GM12878 (cell line): ENCODE measurements at regions not wholly inside any gene's neighbourhood (a gene's known extent, or its start where the extent isn't known, plus 50 kb on each side); places are given as distances from the start of the nearest gene placed in this dataset.
"Not testable (repeated sequence)": the region's sequence is repeated elsewhere in the genome, so short reads cannot be mapped to it uniquely, and the experiment has no call there.

Experiments used
- ATAC-seq: fragments of 200-7000 bp; cut with Tn5 transposase; 3 replicates; pipeline ENCODE4 v1.9.1; 2020; ENCODE audit warnings: mild to moderate bottlenecking, moderate library complexity
- BruUV-seq: library from RNA; stranded (reverse); fragments of 400-500 nt; replicated peaks from 2 replicates; lab custom pipeline; 2021; lab: Mats Ljungman, UMichigan
- CTCF ChIA-PET: fragments of 300-600 bp; sonication (Branson Sonifier 250); formaldehyde crosslinking; extraction: SDS; loops from one replicate; lab custom pipeline; 2021; ENCODE audit warnings: inconsistent platforms; lab: Yijun Ruan, JAX
- POLR2A ChIA-PET: fragments of 350-600 bp; formaldehyde crosslinking; extraction: SDS; loops from one replicate; lab custom pipeline; 2021; ENCODE audit warnings: inconsistent platforms; lab: Charles Lee
- RAD21 ChIA-PET: fragments of 300-600 bp; sonication (Branson Sonifier 250); formaldehyde crosslinking; loops from one replicate; lab custom pipeline; 2023; ENCODE audit warnings: antibody characterized with exemption; ENCODE audit not compliant: unreplicated experiment; lab: Charles Lee
- SMC1A ChIA-PET: fragments of 300-600 bp; sonication (Branson Sonifier 250); formaldehyde crosslinking; loops from one replicate; lab custom pipeline; 2023; ENCODE audit not compliant: unreplicated experiment, uncharacterized antibody; lab: Charles Lee
- DNase-seq: peaks from one replicate; pipeline ENCODE4 v3.0.0-alpha.2; 2011; ENCODE audit warnings: low read depth, low spot score
- FAIRE-seq: peaks from 3 replicates; lab custom pipeline; 2011; peaks lifted over from hg19 to GRCh38; lab: Jason Lieb, UNC
- H2AFZ ChIP-seq: 2 replicates; pipeline ENCODE4 v1.6.0; 2011; ENCODE audit warnings: low read depth, low read length, control low read depth; ENCODE audit not compliant: control insufficient read depth
- H3K27ac ChIP-seq: 2 replicates; pipeline ENCODE4 v1.5.1; 2011; ENCODE audit warnings: control low read depth; ENCODE audit not compliant: control insufficient read depth, insufficient read depth
- H3K27me3 ChIP-seq, 2 experiments: replicated peaks in 1 of 2; 2 replicates each; pipeline versions ENCODE4 v1.6.0 to v1.6.1; 2011; ENCODE audit warnings: low read length in 1 of 2; ENCODE audit not compliant: control insufficient read depth in 2 of 2, insufficient read depth in 2 of 2
- H3K36me3 ChIP-seq, 2 experiments: 2 replicates each; pipeline ENCODE4 v1.5.1; 2011; ENCODE audit warnings: low read length in 1 of 2; ENCODE audit not compliant: control insufficient read depth in 2 of 2, insufficient read depth in 2 of 2
- H3K4me1 ChIP-seq: 2 replicates; pipeline ENCODE4 v1.6.1; 2011; ENCODE audit warnings: mild to moderate bottlenecking, low read length, moderate library complexity, mixed read lengths; ENCODE audit not compliant: control insufficient read depth, insufficient read depth
- H3K4me2 ChIP-seq: 2 replicates; pipeline ENCODE4 v1.6.0; 2011; ENCODE audit warnings: control low read depth; ENCODE audit not compliant: control insufficient read depth, insufficient read depth
- H3K4me3 ChIP-seq: fragments of 200-600 bp; sonication (generic); 2 replicates; pipeline ENCODE4 v1.5.1; 2016
- H3K79me2 ChIP-seq: 2 replicates; pipeline ENCODE4 v1.6.0; 2011; ENCODE audit warnings: low read length; ENCODE audit not compliant: control insufficient read depth, insufficient read depth
- H3K9ac ChIP-seq: 2 replicates; pipeline ENCODE4 v1.8.0; 2011; ENCODE audit warnings: low read length, control low read depth, mixed read lengths; ENCODE audit not compliant: control insufficient read depth, insufficient read depth
- H3K9me3 ChIP-seq: replicated peaks from 3 replicates; pipeline ENCODE4 v1.5.1; 2011; ENCODE audit warnings: mild to moderate bottlenecking, low read length; ENCODE audit not compliant: control insufficient read depth, insufficient read depth
- H4K20me1 ChIP-seq: 2 replicates; pipeline ENCODE4 v1.6.0; 2011; ENCODE audit not compliant: control insufficient read depth, insufficient read depth
- ESRRA ChIP-seq: IDR thresholded peaks from 2 replicates; pipeline ENCODE4 v1.6.1; 2012; ENCODE audit warnings: mild to moderate bottlenecking, low read length, improper control_type of control experiment
- HDAC2 ChIP-seq: fragments of 200-600 bp; sonication (generic); IDR thresholded peaks from 2 replicates; pipeline ENCODE4 v1.6.1; 2017
- KAT2A ChIP-seq: conservative IDR thresholded peaks from 2 replicates; pipeline ENCODE4 v1.6.1; 2011; ENCODE audit warnings: low read depth, low read length; ENCODE audit not compliant: control insufficient read depth
- LARP7 ChIP-seq: fragments of 450-650 bp; IDR thresholded peaks from 2 replicates; pipeline ENCODE4 v1.6.1; 2017; ENCODE audit warnings: mild to moderate bottlenecking
- MTA2 ChIP-seq: fragments of 450-650 bp; IDR thresholded peaks from 2 replicates; pipeline ENCODE4 v1.6.1; 2016; ENCODE audit warnings: low read depth, mild to moderate bottlenecking, moderate library complexity
- SREBF1 ChIP-seq: IDR thresholded peaks from 2 replicates; pipeline ENCODE4 v1.6.1; 2012; ENCODE audit warnings: mild to moderate bottlenecking, low read length
- SRF ChIP-seq, 2 experiments: IDR thresholded peaks; 2 replicates each; pipeline ENCODE4 v1.6.1; 2011; ENCODE audit warnings: low read depth in 2 of 2, low read length in 2 of 2, mild to moderate bottlenecking in 1 of 2, moderate library complexity in 1 of 2
- TBL1XR1 ChIP-seq: IDR thresholded peaks from 2 replicates; pipeline ENCODE4 v1.6.1; 2012; ENCODE audit warnings: low read depth, low read length, improper control_type of control experiment
- ZNF274 ChIP-seq: IDR thresholded peaks from one replicate; pipeline ENCODE4 v1.8.0; 2011; ENCODE audit not compliant: insufficient read length, insufficient read depth
- WGBS: methylation state at CpG from one replicate; pipeline ENCODE4 v1.1.6; 2016; ENCODE audit warnings: low lambda C conversion rate; ENCODE audit not compliant: insufficient replicate concordance, insufficient coverage; ENCODE audit errors: missing lambda C conversion rate; 5-methylcytosine and 5-hydroxymethylcytosine counted together
- in situ Hi-C: fragments of 300-500 bp; cut with MboI; formaldehyde crosslinking; loops from 9 replicates; pipeline ENCODE4 v1.14.3; 2018; ENCODE audit warnings: mixed read lengths
- intact Hi-C: fragments of 100-400 bp; cut with micrococcal nuclease; formaldehyde crosslinking; loops from one replicate; pipeline ENCODE4 v1.14.2; 2022; ENCODE audit not compliant: unreplicated experiment
- TF ChIP-seq, protein P1 (sequence below): fragments of 450-650 bp; IDR thresholded peaks from 2 replicates; pipeline ENCODE4 v1.6.1; 2017; ENCODE audit warnings: borderline replicate concordance

GRCh38 chr1:111052246-111052645 is 87.6 kb downstream of the DRAM2 start:
- TF ChIP-seq ESRRA (no peak), TBL1XR1 (no peak), KAT2A (no peak), MTA2 (no peak), SREBF1 (no peak), HDAC2 (no peak), LARP7 (no peak), SRF (IDR thresholded peaks at IDR 0.05; ENCODE audit: low read depth in 2 of 2, low read length in 2 of 2) (no peak), ZNF274 (no peak)
- TF ChIP-seq, protein P1, sequence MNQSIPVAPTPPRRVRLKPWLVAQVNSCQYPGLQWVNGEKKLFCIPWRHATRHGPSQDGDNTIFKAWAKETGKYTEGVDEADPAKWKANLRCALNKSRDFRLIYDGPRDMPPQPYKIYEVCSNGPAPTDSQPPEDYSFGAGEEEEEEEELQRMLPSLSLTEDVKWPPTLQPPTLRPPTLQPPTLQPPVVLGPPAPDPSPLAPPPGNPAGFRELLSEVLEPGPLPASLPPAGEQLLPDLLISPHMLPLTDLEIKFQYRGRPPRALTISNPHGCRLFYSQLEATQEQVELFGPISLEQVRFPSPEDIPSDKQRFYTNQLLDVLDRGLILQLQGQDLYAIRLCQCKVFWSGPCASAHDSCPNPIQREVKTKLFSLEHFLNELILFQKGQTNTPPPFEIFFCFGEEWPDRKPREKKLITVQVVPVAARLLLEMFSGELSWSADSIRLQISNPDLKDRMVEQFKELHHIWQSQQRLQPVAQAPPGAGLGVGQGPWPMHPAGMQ: no peak
- POLR2A ChIA-PET: no interaction called here
- Histone ChIP-seq H3K4me3 (no peak overlapping the region), H3K79me2 (no peaks in the 10 kb centered on the region), H3K27ac (no peak overlapping the region), H4K20me1 (no peaks in the 10 kb centered on the region), H3K9me3 (no peaks in the 10 kb centered on the region), H3K4me1 (no peaks in the 10 kb centered on the region), H3K9ac (no peak overlapping the region), H3K36me3 (no peaks in the 10 kb centered on the region), H3K4me2 (no peak overlapping the region), H2AFZ (peak overlapping the region; percentile 42), H3K27me3 (no peaks in the 10 kb centered on the region)
- in situ Hi-C loops: no loop called here
- intact Hi-C loops: no loop called here
- SMC1A ChIA-PET: interaction anchor here (1.1 kb wide), 1 partner anchor 132 kb away, joined by 5 read pairs; no protein-coding TSS in a partner anchor
- 0% methylated on average over 1 of the region's 1 CpG for WGBS
- no peak for ATAC-seq
- no peak for DNase-seq
- RAD21 ChIA-PET: no interaction called here
- no peak for FAIRE-seq
- BruUV-seq: no TSS peak
- CTCF ChIA-PET: interaction anchor here (0.8 kb wide), 1 partner anchor 14 kb away, joined by 3 read pairs; no protein-coding TSS in a partner anchor

GRCh38 chr1:111048253-111048652 is 84.5 kb upstream of the LRIF1 start:
- SMC1A ChIA-PET: interaction anchor here (0.7 to 1.4 kb wide), 3 partner anchors 42 to 145 kb away, joined by 3 read pairs; no protein-coding TSS in a partner anchor
- H4K20me1 ChIP-seq, RAD21 ChIA-PET, POLR2A ChIA-PET, H2AFZ ChIP-seq, intact Hi-C loops, H3K79me2 ChIP-seq, H3K9ac ChIP-seq, H3K36me3 ChIP-seq, BruUV-seq, H3K9me3 ChIP-seq, H3K4me1 ChIP-seq, ATAC-seq, CTCF ChIA-PET, in situ Hi-C loops, DNase-seq, FAIRE-seq, H3K4me3 ChIP-seq, H3K27ac ChIP-seq, H3K27me3 ChIP-seq, H3K4me2 ChIP-seq: not testable (repeated sequence)
- WGBS: 100% methylated on average over 1 of the region's 1 CpG
